Prostate gland (tissue), 2 donors: ENCODE measurements at regions not wholly inside any gene's neighbourhood (a gene's known extent, or its start where the extent isn't known, plus 50 kb on each side); places are given as distances from the start of the nearest gene placed in this dataset.

Experiments used
- CTCF ChIP-seq, 4 experiments: fragments of 200-600 bp in 2 of 4; fragments of 450-650 bp in 2 of 4; sonication (generic) in 2 of 4; IDR thresholded peaks; 1 replicate in 3 of 4; 2 replicates in 1 of 4; pipeline ENCODE4 v1.5.1; 2016 to 2019; ENCODE audit warnings: antibody characterized with exemption in 4 of 4, mild to moderate bottlenecking in 2 of 4, moderate library complexity in 2 of 4
- POLR2A ChIP-seq: fragments of 450-650 bp; IDR thresholded peaks from one replicate; pipeline ENCODE4 v1.6.1; 2016; ENCODE audit warnings: antibody characterized with exemption, mild to moderate bottlenecking
- POLR2AphosphoS5 ChIP-seq: sonication (generic); formaldehyde crosslinking; IDR thresholded peaks from one replicate; pipeline ENCODE4 v1.6.1; 2017; ENCODE audit warnings: antibody characterized with exemption

- no peak for TF ChIP-seq CTCF (IDR thresholded peaks at IDR 0.05)
- TF ChIP-seq POLR2A, result no peak
- no peak for TF ChIP-seq POLR2AphosphoS5
Observed at GRCh38 chr5:101284736-101285375, 381.8 kb upstream of the ST8SIA4 start.
